ENCODE measurements at regions not wholly inside any gene's neighbourhood (a gene's known extent, or its start where the extent isn't known, plus 50 kb on each side); places are given as distances from the start of the nearest gene placed in this dataset.

GRCh38 chr5:54696931-54697330 is 179.4 kb downstream of the SNX18 start:
- Histone ChIP-seq H3K9me2 (ENCODE audit: insufficient read depth) (no peaks in the 10 kb centered on the region), H3K4me3 (no peak overlapping the region), H3F3A (ENCODE audit: insufficient read depth, low read depth) (peaks cover 10% of the 10 kb centered on the region), H3K4me1 (replicated peaks; ENCODE audit: insufficient read depth) (peaks cover 24% of the 10 kb centered on the region), H3K27ac (no peak overlapping the region), H3K4me2 (no peak overlapping the region), H3K9me3 (ENCODE audit: insufficient read depth, low read depth) (no peaks in the 10 kb centered on the region), H3K27me3 (ENCODE audit: insufficient read depth, low read depth) (no peaks in the 10 kb centered on the region), H2AFZ (no peak overlapping the region), H4K20me1 (ENCODE audit: insufficient read depth) (no peaks in the 10 kb centered on the region), H3K79me2 (ENCODE audit: low read depth) (no peaks in the 10 kb centered on the region), H3K36me3 (ENCODE audit: low read depth) (no peaks in the 10 kb centered on the region)
- CTCF ChIA-PET: no interaction called here
- no TSS peak for BruUV-seq (replicated peaks)
- POLR2A ChIA-PET (ENCODE audit: unreplicated experiment): no interaction called here
- TF ChIP-seq EZH2 (IDR thresholded peaks at IDR 0.05; ENCODE audit: low read depth): no peak
- DNase-seq: no peak
- intact Hi-C loops (cut with micrococcal nuclease; ENCODE audit: unreplicated experiment): no loop called here

- intact Hi-C loops (cut with micrococcal nuclease; ENCODE audit: unreplicated experiment): no loop called here
- TF ChIP-seq CTCF (conservative IDR thresholded peaks at IDR 0.05) (no peak), EZH2 (IDR thresholded peaks at IDR 0.05; ENCODE audit: low read depth) (no peak)
- no TSS peak for BruUV-seq (replicated peaks)
- Histone ChIP-seq H3K4me1 (replicated peaks; ENCODE audit: insufficient read depth) (peaks cover 18% of the 10 kb centered on the region), H3K4me2 (no peak overlapping the region), H3F3A (ENCODE audit: insufficient read depth, low read depth) (peaks cover 10% of the 10 kb centered on the region), H3K9me2 (ENCODE audit: insufficient read depth) (no peaks in the 10 kb centered on the region), H2AFZ (no peak overlapping the region), H3K36me3 (ENCODE audit: low read depth) (no peaks in the 10 kb centered on the region), H3K79me2 (ENCODE audit: low read depth) (no peaks in the 10 kb centered on the region), H3K27ac (no peak overlapping the region), H3K4me3 (no peak overlapping the region), H4K20me1 (ENCODE audit: insufficient read depth) (no peaks in the 10 kb centered on the region), H3K27me3 (ENCODE audit: insufficient read depth, low read depth) (no peaks in the 10 kb centered on the region), H3K9me3 (ENCODE audit: insufficient read depth, low read depth) (no peaks in the 10 kb centered on the region)
- no peak for DNase-seq
- ChIA-PET CTCF (no interaction called here), POLR2A (ENCODE audit: unreplicated experiment) (no interaction called here)
These were observed 178.8 kb downstream of the SNX18 start for GRCh38 chr5:54696346-54696745.

- intact Hi-C loops (cut with micrococcal nuclease; ENCODE audit: unreplicated experiment): no loop called here
- no peak overlapping the region for H3K4me2 ChIP-seq
These were observed 177.8 kb downstream of the SNX18 start for GRCh38 chr5:54695198-54695966.

More at GRCh38 chr5:54695198-54695966, 177.8 kb downstream of the SNX18 start:
- H3K27ac ChIP-seq: no peak overlapping the region
- ChIA-PET POLR2A (ENCODE audit: unreplicated experiment) (no interaction called here), CTCF (no interaction called here)
- H3F3A ChIP-seq (ENCODE audit: insufficient read depth, low read depth): peaks cover 4% of the 10 kb centered on the region
- H3K79me2 ChIP-seq (ENCODE audit: low read depth): no peaks in the 10 kb centered on the region
- TF ChIP-seq CTCF (conservative IDR thresholded peaks at IDR 0.05) (no peak), EZH2 (IDR thresholded peaks at IDR 0.05; ENCODE audit: low read depth) (no peak)
- H3K9me3 ChIP-seq (ENCODE audit: insufficient read depth, low read depth): no peaks in the 10 kb centered on the region
- BruUV-seq (replicated peaks): no TSS peak
- H2AFZ ChIP-seq: no peak overlapping the region
- no peak for DNase-seq
- no peak overlapping the region for H3K4me3 ChIP-seq
- H3K27me3 ChIP-seq (ENCODE audit: insufficient read depth, low read depth): no peaks in the 10 kb centered on the region
- no peaks in the 10 kb centered on the region for H3K9me2 ChIP-seq (ENCODE audit: insufficient read depth)
- peaks cover 12% of the 10 kb centered on the region for H3K4me1 ChIP-seq (replicated peaks; ENCODE audit: insufficient read depth)
- no peaks in the 10 kb centered on the region for H4K20me1 ChIP-seq (ENCODE audit: insufficient read depth)
- H3K36me3 ChIP-seq (ENCODE audit: low read depth): no peaks in the 10 kb centered on the region

All from PC-9 (cell line).